ENCODE measurements at regions not wholly inside any gene's neighbourhood (a gene's known extent, or its start where the extent isn't known, plus 50 kb on each side); places are given as distances from the start of the nearest gene placed in this dataset.
"Not testable (repeated sequence)": the region's sequence is repeated elsewhere in the genome, so short reads cannot be mapped to it uniquely, and the experiment has no call there.

DNA sequence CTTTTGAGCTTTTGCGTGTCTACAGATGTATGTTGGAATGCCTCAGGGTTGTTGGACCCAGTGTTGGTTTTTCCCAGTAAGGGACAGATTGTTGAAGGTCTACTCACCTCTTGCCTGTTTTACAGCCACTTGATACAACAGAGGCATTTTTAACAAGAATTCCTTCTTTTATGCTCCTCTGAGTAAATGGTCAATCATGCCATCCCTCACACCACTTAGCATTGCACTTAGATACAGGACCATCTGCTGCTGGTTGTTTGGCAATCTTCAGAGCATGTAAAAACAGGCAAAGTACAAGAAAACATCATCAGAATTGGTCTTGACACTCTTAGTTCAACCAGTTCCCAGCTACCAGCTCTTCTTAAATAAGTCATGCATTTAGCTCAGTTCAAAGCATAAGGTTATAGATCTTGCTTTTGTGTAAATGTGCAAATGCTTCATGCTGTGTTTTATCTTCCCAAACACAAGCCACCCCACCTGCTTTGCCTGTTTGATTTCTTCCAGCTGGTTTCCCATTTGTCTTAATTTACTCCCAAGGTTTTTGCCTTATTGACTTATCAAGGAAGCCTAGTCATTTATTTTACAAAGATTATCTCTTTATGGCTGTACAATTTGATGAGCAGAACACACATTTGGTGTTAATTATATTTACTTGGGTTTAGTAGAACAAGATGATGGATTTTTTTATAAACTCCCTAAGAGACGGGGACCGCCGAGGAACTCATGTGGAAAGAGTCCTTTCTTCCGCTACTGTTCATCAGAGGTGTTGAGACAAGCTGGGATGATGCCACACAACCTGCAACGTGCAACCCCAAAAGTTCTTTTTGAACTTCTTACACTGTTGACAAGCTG is 136.6 kb downstream of the AHR start:
- in situ Hi-C loops (cut with HindIII; ENCODE audit: low pct_unique_long_range_greater_than_20kb, low sequenced_read_pairs): no loop called here

DNA sequence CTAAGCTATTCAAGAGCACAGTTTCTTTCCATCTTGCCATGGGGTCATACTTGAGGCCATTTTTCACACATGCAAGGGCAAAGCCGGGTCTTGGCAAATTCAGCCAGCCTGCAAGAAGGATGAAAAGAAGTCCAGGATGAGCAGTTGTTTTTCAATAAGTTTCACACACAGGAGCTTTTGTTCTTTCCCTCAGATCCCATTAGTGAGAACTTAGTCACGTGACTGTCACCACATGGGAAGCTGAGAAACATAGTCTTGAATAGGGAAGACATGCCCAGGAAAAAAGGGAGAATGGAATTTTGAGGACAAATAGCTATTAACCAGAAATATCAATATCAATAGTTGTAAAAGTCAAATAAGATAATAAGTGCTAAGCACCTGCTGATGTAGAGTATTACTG is 137.7 kb downstream of the AHR start:
- in situ Hi-C loops (cut with HindIII; ENCODE audit: low pct_unique_long_range_greater_than_20kb, low sequenced_read_pairs): no loop called here
- DNase-seq (ENCODE audit: low read depth): no peak

More for the DNA sequence above, 136.6 kb downstream of the AHR start:
- DNase-seq (ENCODE audit: low read depth): no peak

DNA sequence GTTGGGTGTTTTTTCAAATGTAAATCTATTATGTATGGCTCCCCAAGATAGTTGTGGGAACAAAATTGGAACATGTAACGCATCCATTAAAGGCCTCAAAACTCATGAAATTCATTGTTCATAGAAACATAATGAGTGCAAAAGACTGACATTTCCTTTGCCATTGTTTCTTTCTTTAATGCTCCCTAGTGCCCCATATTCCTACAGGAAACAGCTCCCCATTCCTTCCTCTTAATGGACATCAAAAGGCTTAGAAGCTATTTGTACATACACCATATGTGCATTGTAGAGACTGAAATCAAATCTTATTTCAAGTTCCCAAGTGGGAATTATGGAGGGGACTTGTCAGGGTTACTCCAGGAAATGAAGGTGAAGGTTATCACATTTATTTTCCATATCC is 139.1 kb downstream of the AHR start:
- DNase-seq (ENCODE audit: low read depth): no peak
- in situ Hi-C loops (cut with HindIII; ENCODE audit: low pct_unique_long_range_greater_than_20kb, low sequenced_read_pairs): no loop called here

DNA sequence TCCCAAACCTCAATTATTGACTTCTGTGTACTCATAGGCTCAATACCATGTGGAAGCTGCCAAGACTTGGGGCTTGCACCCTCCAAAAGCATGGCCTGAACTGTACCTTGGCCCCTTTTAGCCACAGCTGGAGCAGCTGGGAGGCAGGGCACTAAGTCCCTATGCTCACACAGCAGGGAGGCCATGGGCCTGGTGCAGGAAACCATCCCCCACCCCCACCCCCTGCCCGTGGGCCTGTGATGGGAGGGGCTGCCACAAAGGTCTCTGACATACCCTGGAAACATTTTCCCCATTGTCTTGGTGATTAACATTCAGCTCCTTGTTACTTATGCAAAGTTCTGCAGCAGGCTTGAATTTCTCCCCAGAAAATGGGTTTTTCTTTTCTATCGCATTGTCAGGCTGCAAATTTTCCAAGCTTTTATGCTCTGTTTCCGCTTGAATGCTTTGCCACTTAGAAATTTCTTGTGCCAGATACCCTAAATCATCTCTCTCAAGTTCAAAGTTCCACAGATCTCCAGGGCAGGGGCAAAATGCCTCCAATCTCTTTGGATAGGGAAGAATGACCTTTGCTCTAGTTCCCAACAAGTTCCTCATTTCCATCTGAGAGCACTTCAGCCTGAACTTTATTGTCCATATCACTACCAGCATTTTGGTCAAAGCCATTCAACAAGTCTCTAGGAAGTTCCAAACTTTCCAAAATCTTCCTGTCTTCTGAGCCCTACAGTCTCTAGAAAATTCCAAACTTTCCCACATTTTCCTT is 141.8 kb downstream of the AHR start:
- in situ Hi-C loops (cut with HindIII; ENCODE audit: low pct_unique_long_range_greater_than_20kb, low sequenced_read_pairs); DNase-seq (ENCODE audit: low read depth): not testable (repeated sequence)

DNA sequence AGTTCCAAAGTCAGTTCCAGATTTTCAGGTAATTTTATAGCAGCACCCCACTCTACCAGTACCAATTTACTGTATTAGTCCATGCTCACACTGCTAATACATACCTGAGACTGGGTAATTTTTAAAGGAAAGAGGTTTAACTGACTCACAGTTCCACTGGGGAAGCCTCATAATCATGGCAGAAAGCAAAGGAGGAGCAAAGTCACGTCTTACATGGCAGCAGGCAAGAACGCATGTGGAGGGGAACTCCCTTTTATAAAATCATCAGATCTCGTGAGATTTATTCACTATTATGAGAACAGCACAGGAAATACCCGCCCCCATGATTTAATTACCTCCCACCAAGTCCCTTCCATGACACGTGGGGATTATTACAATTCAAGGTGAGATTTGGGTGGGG is 142.4 kb downstream of the AHR start:
- no peak for DNase-seq (ENCODE audit: low read depth)
- in situ Hi-C loops (cut with HindIII; ENCODE audit: low pct_unique_long_range_greater_than_20kb, low sequenced_read_pairs): no loop called here

DNA sequence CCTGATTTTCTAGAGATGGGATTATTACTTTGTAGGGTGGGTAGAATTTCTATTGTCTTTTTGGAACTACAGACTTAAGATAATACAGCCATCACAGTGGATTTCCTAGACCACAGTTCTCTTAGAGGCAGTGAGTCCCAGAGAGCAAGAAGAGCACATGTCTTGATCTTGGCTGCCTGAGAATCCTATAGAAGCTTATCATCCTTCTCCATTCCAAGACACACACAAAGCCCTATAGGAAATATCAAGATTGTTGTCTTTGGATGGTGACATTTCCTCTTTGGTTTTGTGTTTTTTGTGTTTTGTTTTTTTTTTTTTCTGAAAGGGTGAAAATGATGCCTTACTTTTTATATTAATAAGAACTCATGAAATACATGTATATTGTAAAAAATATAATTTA is 143.1 kb downstream of the AHR start:
- in situ Hi-C loops (cut with HindIII; ENCODE audit: low pct_unique_long_range_greater_than_20kb, low sequenced_read_pairs): no loop called here
- DNase-seq (ENCODE audit: low read depth): no peak

DNA sequence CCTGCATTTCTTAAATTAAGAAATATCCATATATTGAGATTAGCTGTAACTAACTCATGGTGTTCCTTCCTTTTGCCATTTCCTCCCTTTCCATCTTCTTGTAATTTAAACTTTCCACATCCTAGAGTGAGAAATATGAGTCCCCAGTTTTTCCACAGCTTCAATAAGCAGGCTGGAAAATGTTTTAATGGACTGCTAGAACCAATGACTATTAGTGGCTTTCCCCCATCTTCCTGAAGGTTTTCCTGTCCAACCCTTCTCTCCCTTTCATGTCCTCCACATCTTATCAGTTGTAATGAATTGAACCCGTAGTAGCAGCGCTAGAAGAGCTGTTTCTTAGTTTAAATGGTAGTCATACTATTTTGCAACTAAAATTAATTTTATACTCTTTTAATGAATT is 145.7 kb downstream of the AHR start:
- in situ Hi-C loops (cut with HindIII; ENCODE audit: low pct_unique_long_range_greater_than_20kb, low sequenced_read_pairs): no loop called here
- no peak for DNase-seq (ENCODE audit: low read depth)

DNA sequence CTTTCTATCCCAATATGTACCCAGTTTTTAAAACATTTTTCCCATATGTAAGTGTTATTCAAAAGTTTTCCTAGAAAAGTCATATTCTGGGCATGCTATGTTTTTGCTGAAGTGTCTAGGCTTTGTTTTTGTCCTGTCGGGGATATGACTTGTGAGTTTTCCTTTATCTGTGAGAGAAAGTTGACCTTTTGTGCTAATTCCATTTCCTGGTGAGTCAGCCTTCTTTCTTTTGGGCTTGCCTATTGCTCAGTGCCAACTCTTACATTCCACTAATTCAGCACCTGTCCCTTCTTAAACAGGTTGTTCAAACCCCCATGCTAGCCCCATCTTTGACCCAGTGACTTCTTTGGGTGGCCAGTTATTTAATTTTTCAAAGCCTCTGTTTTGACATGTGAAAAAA is 146.2 kb downstream of the AHR start:
- in situ Hi-C loops (cut with HindIII; ENCODE audit: low pct_unique_long_range_greater_than_20kb, low sequenced_read_pairs): no loop called here
- DNase-seq (ENCODE audit: low read depth): peak; percentile 42

DNA sequence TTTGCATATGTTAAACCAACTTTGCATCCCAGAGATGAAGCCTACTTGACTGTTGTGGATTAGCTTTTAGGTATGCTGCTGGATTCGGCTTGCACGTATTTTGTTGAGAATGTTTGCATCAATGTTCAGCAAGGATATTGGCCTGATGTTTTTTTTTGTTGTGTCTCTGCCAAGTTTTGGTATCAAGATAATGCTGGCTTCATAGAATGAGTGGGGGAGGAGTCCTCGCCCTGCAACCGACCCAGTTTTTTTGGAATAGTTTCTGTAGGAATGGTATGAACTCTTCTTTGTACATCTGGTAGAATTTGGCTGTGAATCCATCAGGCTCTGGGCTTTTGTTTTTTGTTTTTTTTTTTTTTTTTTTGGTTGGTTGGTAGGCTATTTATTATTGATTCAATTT is 147.9 kb downstream of the AHR start:
- no peak for DNase-seq (ENCODE audit: low read depth)
- in situ Hi-C loops (cut with HindIII; ENCODE audit: low pct_unique_long_range_greater_than_20kb, low sequenced_read_pairs): no loop called here

DNA sequence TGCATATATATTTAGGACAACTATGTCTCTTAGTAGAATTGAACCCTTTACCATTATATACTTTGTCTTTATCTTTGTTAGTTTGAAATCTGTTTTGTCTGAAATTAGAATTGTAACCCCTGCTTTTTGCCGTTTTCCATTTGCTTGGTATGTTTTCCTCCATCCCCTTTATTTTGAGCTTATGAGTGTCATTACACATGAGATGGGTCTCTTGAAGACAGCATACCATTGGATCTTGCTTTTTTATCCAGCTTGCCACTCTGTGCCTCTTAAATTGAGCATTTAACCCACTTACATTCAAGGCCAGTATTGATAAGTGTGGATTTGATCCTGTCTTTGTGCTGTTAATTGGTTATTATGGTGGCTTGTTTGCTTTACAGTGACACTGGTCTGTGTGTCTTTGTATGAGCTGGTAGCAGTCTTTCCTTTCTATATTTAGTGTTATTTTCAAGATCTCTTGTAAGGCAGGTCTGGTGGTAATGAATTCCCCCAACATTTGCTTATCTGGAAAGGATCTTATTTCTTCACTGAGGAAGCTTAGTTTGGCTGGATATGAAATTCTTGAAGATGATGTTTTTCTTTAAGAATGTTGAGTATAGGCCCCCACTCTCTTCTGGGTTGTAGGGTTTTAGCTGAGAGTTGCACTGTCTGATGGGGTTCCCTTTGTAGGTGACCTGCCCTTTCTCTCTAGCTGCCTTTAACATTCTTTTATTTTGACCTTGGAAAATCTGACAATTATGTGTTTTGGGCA is 149.5 kb downstream of the AHR start:
- in situ Hi-C loops (cut with HindIII; ENCODE audit: low pct_unique_long_range_greater_than_20kb, low sequenced_read_pairs): no loop called here
- no peak for DNase-seq (ENCODE audit: low read depth)

DNA sequence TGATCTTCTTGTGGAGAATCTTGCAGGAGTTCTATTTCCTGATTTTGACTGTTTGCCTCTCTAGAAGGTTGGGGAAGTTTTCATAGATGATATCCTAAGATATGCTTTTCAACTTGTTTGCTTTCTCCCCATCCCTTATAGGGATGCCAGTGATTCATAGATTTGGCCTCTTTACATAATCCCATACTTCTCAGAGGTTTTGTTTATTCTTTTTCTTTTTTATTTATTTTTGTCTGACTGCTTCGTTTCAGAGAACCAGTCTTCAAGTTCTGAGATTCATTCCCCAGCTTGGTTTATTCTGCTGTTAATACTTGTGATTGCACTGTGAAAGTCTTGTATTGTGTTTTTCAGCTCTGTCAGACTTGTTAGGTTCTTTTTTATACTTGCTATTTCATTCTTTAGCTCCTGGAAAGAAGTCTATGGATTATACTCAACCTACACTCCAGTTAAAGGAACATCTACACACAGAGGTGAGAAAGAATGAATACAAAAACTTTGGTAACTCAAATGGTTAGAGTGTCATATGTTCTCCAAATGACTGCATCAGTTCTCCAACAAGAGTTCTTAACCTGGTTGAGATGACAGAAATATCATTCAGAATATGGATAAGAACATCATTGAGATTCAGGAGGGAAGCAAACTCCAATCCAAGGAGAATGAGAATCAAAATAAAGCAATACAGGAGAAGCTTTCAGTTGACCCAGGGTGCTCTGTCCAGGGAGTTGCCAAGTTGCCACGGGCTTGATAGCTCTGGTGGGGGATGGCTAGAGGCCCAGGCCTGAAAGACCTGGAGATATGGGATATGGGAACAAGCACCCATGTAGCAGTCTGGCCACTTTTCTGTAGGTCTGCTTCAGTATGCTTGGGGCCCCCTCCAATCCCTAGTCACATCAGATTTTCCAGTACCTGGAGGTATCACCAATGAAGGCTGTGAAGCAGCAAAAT is 150.3 kb downstream of the AHR start:
- in situ Hi-C loops (cut with HindIII; ENCODE audit: low pct_unique_long_range_greater_than_20kb, low sequenced_read_pairs): no loop called here
- DNase-seq (ENCODE audit: low read depth): no peak

DNA sequence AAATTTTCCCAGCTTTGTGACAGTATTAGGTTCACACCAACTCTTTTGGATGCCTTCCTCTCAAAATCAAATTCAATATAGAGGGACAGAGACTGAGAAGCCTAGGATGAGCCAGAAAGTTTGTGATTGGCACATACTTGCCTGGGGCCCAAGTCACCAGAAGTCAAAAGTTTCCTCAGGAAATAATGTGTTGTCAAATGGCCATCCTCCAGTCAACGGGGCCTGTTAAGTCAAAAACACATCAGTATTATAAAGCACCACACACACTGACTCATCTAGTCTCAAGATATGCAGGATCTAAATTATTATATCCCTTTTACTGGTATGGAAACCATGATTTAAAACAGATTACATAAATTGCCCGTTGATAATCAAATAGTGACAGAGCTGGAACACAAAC is 158.1 kb downstream of the AHR start:
- in situ Hi-C loops (cut with HindIII; ENCODE audit: low pct_unique_long_range_greater_than_20kb, low sequenced_read_pairs): no loop called here
- no peak for DNase-seq (ENCODE audit: low read depth)

DNA sequence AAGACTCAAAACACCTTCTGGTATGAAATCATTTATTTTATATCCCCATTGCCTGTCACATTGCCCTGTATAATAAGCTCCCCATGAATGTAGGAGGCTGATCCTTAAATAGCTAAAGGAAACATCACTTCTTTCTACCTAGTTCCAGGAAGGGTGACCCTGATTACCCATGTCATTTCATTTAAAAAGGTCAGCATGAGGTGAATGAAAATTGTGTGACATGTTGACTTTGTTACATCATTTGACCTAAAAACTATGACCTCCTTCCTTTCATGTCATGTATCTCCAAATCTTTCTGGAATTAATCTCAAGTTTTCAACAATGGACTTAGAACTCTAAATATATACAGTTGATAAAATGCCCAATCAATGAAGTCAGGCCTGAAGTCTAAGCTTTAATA is 161.5 kb downstream of the AHR start:
- no peak for DNase-seq (ENCODE audit: low read depth)
- in situ Hi-C loops (cut with HindIII; ENCODE audit: low pct_unique_long_range_greater_than_20kb, low sequenced_read_pairs): no loop called here

DNA sequence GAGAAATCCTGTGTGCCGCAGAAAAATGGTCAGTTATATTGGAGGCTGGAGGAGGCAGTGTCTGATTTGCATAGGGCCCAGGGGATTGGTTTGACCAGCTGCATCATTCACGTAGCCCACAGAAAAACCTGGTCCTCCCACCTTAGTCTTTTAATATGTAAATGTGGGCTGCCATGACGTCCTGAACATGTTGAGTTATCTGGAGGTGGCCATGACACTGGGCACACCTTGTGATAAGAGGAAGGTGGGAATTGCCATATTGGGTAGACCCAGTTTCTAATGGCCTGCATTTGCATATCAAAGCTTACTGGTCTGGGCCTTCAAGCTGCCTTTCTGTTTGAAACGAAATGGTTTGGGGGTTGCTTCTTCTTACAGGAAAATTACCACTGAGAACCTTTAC is 162.2 kb downstream of the AHR start:
- DNase-seq (ENCODE audit: low read depth): no peak
- in situ Hi-C loops (cut with HindIII; ENCODE audit: low pct_unique_long_range_greater_than_20kb, low sequenced_read_pairs): no loop called here

DNA sequence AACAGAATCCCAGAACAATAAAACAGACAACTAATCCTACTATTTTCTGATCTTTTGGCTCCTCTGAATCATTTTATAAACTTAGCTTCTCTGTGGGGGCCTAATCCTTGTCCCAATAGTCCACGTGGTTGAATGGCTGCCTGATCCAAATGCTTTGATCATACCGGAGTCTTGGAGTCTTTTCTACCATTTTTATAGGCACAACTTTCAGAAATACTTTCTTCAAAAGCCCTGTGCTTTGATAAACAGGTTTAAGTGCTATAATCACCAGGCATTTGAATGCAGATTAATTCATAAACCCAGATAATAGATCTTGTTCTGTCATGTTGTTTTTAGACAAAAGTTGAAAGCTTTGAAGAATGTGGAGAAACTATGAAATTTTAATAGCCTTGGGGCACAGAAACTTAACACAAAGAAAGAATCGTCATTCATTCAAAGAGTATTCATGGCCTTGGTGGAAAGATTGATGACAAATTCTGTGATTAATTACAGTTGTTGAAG is 163.7 kb downstream of the AHR start:
- no peak for DNase-seq (ENCODE audit: low read depth)
- in situ Hi-C loops (cut with HindIII; ENCODE audit: low pct_unique_long_range_greater_than_20kb, low sequenced_read_pairs): no loop called here

DNA sequence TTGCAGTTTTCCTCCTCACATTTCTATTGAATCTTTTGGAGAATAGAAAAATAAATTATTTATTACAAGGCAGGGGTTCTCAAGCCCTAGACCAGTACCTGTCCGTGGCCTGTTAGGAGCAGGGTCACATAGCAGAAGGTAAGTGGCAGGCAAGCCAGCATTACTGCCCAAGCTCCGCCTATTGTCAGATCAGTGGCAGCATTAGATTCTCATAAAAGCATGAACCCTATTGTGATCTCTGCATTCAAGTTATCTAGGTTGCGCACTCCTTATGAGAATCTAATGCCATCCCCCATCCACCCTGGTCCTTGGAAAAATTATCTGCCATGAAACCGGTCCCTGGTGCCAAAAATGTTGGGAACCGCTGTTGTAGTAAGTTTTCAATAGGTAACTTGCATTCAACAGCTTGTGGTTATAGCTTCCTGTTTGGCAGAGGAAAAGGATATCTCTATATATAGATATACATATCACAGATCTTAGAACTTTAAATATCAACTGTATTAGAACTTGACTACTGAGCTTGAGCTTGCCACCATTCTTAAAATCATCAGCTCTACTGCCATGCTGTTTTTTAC is 165.1 kb downstream of the AHR start:
- in situ Hi-C loops (cut with HindIII; ENCODE audit: low pct_unique_long_range_greater_than_20kb, low sequenced_read_pairs): no loop called here

DNA sequence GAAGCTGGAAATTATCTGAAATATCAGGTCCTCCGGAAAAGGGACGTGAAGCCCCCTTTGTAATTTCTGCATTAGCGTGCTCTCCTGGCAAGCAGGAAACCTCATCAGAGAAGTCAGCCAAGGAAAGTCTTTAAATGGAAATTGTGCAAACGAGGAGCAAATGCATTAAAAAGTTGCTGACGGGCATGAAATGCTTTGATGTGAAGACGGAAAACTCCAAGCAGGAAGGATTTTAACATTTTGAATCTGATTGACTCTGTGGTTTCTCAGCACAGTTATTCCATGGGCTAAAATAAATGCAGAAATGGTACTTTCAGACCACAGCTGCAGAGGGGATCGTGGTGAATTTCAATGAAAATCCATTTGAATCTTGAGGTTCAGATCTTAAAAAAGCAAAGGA is 167.8 kb downstream of the AHR start:
- no peak for DNase-seq (ENCODE audit: low read depth)
- in situ Hi-C loops (cut with HindIII; ENCODE audit: low pct_unique_long_range_greater_than_20kb, low sequenced_read_pairs): no loop called here

More for the DNA sequence above, 165.1 kb downstream of the AHR start:
- DNase-seq (ENCODE audit: low read depth): no peak
